ENCODE measurements at regions not wholly inside any gene's neighbourhood (a gene's known extent, or its start where the extent isn't known, plus 50 kb on each side); places are given as distances from the start of the nearest gene placed in this dataset.

- H3K27ac ChIP-seq, result no peak overlapping the region
- no peak for ATAC-seq
- H3K4me3 ChIP-seq, result no peak overlapping the region
These were observed 102.9 kb downstream of the LRRN1 start for GRCh38 chr3:3902161-3902560.

GRCh38 chr3:3906171-3906570, 106.9 kb downstream of the LRRN1 start:
- 81 to 86% (median 84%) methylated on average over 3 of the region's 3 CpGs for WGBS, 3 donors
- no peak for TF ChIP-seq CTCF (IDR thresholded peaks at IDR 0.05)
- H3K4me3 ChIP-seq, result no peak overlapping the region
- no peaks in the 10 kb centered on the region for H3K27me3 ChIP-seq (ENCODE audit: insufficient read depth in 3 of 3, low read length in 2 of 3)
- no peaks in the 10 kb centered on the region for H3K4me1 ChIP-seq
- no peak for ATAC-seq
- intact Hi-C loops (cut with DNase I), result no loop called here
- no peaks in the 10 kb centered on the region for H3K9me3 ChIP-seq
- H3K27ac ChIP-seq, result no peak overlapping the region
- H3K36me3 ChIP-seq (ENCODE audit: insufficient read depth in 1 of 2, low read depth in 1 of 2), result no peaks in the 10 kb centered on the region
- no peak for DNase-seq

More at GRCh38 chr3:3902161-3902560, 102.9 kb downstream of the LRRN1 start:
- DNase-seq, result no peak
- Histone ChIP-seq H3K9me3 (no peaks in the 10 kb centered on the region), H3K4me1 (no peaks in the 10 kb centered on the region), H3K36me3 (ENCODE audit: insufficient read depth in 1 of 2, low read depth in 1 of 2) (no peaks in the 10 kb centered on the region), H3K27me3 (ENCODE audit: insufficient read depth in 3 of 3, low read length in 2 of 3) (no peaks in the 10 kb centered on the region)
- intact Hi-C loops (cut with DNase I), result no loop called here
- WGBS, 3 donors, result 44 to 59% (median 52%) methylated on average over 1 of the region's 1 CpG
- TF ChIP-seq CTCF (IDR thresholded peaks at IDR 0.05), result no peak

GRCh38 chr3:3907023-3907422, 107.8 kb downstream of the LRRN1 start:
- intact Hi-C loops (cut with DNase I), result no loop called here
- TF ChIP-seq CTCF (IDR thresholded peaks at IDR 0.05), result no peak
- DNase-seq (no peak), ATAC-seq (no peak)
- Histone ChIP-seq H3K27me3 (ENCODE audit: insufficient read depth in 3 of 3, low read length in 2 of 3) (no peaks in the 10 kb centered on the region), H3K4me1 (no peaks in the 10 kb centered on the region), H3K9me3 (no peaks in the 10 kb centered on the region), H3K4me3 (no peak overlapping the region), H3K36me3 (ENCODE audit: insufficient read depth in 1 of 2, low read depth in 1 of 2) (no peaks in the 10 kb centered on the region), H3K27ac (no peak overlapping the region)

- no peaks in the 10 kb centered on the region for H3K36me3 ChIP-seq (ENCODE audit: insufficient read depth in 1 of 2, low read depth in 1 of 2)
- no peak overlapping the region for H3K27ac ChIP-seq
- intact Hi-C loops (cut with DNase I), result no loop called here
- TF ChIP-seq CTCF (IDR thresholded peaks at IDR 0.05), result no peak
- ATAC-seq (no peak), DNase-seq (no peak)
- 39 to 92% (median 83%) methylated on average over 1 of the region's 1 CpG for WGBS, 3 donors
- no peaks in the 10 kb centered on the region for H3K9me3 ChIP-seq
- no peaks in the 10 kb centered on the region for H3K4me1 ChIP-seq
- no peaks in the 10 kb centered on the region for H3K27me3 ChIP-seq (ENCODE audit: insufficient read depth in 3 of 3, low read length in 2 of 3)
- H3K4me3 ChIP-seq, result no peak overlapping the region
These were observed 119.5 kb downstream of the LRRN1 start for GRCh38 chr3:3918763-3919162.

GRCh38 chr3:3919316-3919715, 120.1 kb downstream of the LRRN1 start:
- H3K36me3 ChIP-seq (ENCODE audit: insufficient read depth in 1 of 2, low read depth in 1 of 2), result no peaks in the 10 kb centered on the region
- no peak overlapping the region for H3K4me3 ChIP-seq
- DNase-seq (no peak), ATAC-seq (no peak)
- no peak for TF ChIP-seq CTCF (IDR thresholded peaks at IDR 0.05)
- intact Hi-C loops (cut with DNase I), result no loop called here
- no peaks in the 10 kb centered on the region for H3K27me3 ChIP-seq (ENCODE audit: insufficient read depth in 3 of 3, low read length in 2 of 3)
- WGBS, 3 donors, result 37 to 42% (median 42%) methylated on average over 1 of the region's 1 CpG
- no peak overlapping the region for H3K27ac ChIP-seq
- H3K9me3 ChIP-seq, result no peaks in the 10 kb centered on the region
- H3K4me1 ChIP-seq, result no peaks in the 10 kb centered on the region
